GM12873 (cell line): ENCODE measurements at regions not wholly inside any gene's neighbourhood (a gene's known extent, or its start where the extent isn't known, plus 50 kb on each side); places are given as distances from the start of the nearest gene placed in this dataset.

Source experiments
- CTCF ChIP-seq: IDR thresholded peaks from 2 replicates; pipeline ENCODE4 v1.5.1; 2012; ENCODE audit warnings: low read depth, mild to moderate bottlenecking, moderate library complexity, low read length, control low read depth; ENCODE audit not compliant: insufficient read depth; ENCODE audit errors: missing control alignments

DNA sequence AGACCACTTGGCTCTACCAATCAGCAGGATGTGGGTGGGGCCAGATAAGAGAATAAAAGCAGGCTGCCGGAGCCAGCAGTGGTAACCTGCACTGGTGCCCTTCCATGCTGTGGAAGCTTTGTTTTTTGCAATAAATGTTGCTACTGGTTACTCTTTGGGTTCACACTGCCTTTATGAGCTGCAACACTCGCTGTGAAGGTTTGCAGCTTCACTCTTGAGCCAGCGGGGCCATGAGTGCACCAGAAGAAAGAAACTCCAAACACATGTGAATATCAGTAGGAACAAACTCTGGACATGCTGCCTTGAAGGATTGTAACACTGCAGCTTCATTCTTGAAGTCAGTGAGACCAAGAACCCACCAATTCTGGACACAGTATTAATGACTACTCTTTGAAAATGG, 89.9 kb upstream of the MBOAT1 start:
- TF ChIP-seq CTCF, result no peak

- no peak for TF ChIP-seq CTCF
Observed at GRCh38 chr6:20302702-20303251, 90.5 kb upstream of the MBOAT1 start.

- no peak for TF ChIP-seq CTCF
Observed at GRCh38 chr6:20306491-20306890, 94.2 kb upstream of the MBOAT1 start.

DNA sequence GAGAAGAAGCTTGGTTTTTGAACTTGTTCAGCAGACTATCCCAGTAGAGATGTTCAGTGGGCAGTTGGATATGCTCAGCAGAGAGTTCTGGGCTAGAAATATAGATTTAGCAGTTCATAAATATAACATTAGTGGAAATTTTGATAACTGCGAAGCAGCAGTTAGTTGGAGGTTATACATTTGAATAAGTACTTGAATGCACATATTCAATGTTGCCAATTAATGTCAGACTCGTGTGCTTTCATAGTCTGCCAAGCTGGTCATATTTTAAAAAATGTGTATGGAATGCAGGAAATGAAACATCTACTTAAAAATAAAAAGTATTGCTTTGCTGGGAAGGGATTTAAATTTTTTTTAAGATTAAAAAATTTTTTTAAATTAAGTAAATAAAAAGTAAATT, 92.5 kb upstream of the E2F3 start:
- TF ChIP-seq CTCF, result no peak

DNA sequence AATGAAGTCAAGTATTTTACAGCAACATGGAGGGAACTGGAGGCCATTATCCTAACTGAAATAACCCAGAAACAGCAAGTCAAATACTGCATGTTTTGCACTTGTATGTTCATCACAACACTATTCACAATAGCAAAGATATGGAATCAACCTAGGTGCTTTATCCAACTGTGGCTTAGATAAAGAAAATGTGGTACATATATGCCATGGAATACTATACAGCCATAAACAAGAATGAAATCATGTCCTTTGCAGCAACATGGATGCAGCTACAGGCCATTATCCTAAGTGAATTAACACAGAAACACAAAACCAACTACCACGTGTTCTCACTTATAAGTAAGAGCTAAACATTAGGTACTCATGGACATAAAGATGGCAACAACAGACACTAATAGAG, 91.5 kb upstream of the E2F3 start:
- no peak for TF ChIP-seq CTCF

- no peak for TF ChIP-seq CTCF
Observed at GRCh38 chr6:20312606-20313005, 89.1 kb upstream of the E2F3 start.

DNA sequence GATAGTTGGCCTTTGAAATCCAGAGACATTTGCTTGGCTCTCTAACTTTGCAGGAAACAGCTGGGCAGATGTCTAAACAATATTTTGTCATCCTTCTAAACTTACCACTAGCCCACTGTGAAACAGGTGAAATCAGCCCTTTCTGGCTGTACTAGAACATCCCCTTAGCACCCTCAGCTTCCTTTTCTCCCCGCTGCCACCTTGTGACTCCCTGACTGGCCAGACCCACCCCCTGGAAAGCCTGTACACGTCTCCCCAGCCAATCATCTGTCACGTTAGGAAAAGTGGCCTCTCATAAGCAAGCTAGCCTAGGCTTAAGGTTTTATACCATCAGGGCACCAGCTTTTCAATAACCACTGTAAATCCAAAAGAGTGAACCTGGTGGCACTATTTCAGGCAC, 88.6 kb upstream of the E2F3 start:
- no peak for TF ChIP-seq CTCF
